ENCODE measurements at regions not wholly inside any gene's neighbourhood (a gene's known extent, or its start where the extent isn't known, plus 50 kb on each side); places are given as distances from the start of the nearest gene placed in this dataset.

DNA sequence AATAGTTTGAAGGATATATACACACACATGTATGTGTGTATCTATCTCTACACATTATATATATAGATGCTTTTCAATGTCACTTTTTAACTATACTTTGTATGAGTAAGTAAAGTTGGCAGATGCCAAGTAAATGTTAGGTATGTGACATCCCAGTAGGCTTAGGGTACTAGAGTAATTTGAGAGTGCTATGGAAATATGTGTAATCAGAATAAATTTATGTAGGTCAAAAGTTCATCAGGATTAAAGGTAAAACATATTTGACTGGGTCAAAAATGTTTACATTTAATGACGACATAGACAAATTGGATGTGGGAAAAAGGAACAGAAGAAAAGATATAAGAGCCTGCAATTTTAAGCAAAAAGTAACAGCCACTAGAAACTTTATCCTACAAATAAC, 588.8 kb downstream of the ANKRD50 start:
- TF ChIP-seq, protein P1, sequence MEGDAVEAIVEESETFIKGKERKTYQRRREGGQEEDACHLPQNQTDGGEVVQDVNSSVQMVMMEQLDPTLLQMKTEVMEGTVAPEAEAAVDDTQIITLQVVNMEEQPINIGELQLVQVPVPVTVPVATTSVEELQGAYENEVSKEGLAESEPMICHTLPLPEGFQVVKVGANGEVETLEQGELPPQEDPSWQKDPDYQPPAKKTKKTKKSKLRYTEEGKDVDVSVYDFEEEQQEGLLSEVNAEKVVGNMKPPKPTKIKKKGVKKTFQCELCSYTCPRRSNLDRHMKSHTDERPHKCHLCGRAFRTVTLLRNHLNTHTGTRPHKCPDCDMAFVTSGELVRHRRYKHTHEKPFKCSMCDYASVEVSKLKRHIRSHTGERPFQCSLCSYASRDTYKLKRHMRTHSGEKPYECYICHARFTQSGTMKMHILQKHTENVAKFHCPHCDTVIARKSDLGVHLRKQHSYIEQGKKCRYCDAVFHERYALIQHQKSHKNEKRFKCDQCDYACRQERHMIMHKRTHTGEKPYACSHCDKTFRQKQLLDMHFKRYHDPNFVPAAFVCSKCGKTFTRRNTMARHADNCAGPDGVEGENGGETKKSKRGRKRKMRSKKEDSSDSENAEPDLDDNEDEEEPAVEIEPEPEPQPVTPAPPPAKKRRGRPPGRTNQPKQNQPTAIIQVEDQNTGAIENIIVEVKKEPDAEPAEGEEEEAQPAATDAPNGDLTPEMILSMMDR (IDR thresholded peaks at IDR 0.05): no peak
- no peak for TF ChIP-seq POLR2A (IDR thresholded peaks at IDR 0.05)

All from esophagus squamous epithelium (tissue), 4 donors.